ENCODE measurements at regions not wholly inside any gene's neighbourhood (a gene's known extent, or its start where the extent isn't known, plus 50 kb on each side); places are given as distances from the start of the nearest gene placed in this dataset.
"Not testable (repeated sequence)": the region's sequence is repeated elsewhere in the genome, so short reads cannot be mapped to it uniquely, and the experiment has no call there.

DNA sequence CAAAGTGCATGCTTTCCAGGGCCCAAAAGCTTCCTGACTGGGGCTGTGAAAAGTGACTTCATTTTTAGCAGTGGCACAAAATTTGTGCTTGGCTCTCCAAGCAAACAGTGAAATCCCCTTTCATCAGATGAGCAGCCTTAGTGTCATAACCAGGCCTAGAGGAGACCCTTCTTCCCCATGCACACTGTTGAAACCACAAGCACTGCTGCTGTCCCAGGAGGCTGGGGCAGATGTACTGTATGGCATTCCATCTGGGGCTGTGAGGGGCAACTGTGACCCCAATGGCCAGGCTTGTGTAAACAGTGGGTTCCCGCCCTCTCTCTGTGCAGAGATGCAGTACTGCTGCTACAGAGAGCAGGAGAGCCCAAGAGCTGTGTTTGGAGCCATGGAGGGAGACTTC, 184.1 kb downstream of the SPIN4 start:
- not testable (repeated sequence) for H3K4me2 ChIP-seq, H3K9ac ChIP-seq, H3K9me3 ChIP-seq, H4K20me1 ChIP-seq, H3K4me1 ChIP-seq, H3K4me3 ChIP-seq, H3K27me3 ChIP-seq, H3K27ac ChIP-seq, H3K36me3 ChIP-seq

DNA sequence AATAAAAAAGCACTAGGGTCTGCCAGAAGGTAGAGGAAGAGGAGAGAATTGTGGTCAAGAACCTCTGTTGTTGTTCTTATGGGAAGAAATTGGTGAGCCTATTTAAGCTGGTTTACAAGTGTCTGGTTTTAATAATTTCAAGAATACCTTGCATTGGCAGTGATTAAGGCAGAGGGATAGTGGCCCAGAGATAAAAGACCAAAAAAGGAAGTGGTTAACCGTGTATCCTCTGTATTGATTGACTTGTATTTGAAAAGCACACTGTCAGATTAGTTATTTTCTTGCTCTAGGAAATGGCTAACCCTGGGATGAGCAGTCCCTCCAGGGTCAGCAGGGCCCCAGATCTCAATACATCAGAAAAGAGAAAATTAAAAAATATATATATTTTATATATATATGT, 190.1 kb downstream of the SPIN4 start:
- H3K4me2 ChIP-seq, H3K4me3 ChIP-seq, H3K27ac ChIP-seq, H3K4me1 ChIP-seq, H3K9me3 ChIP-seq, H3K36me3 ChIP-seq, H3K27me3 ChIP-seq, H3K9ac ChIP-seq, H4K20me1 ChIP-seq: not testable (repeated sequence)

GRCh38 chrX:63160340-63160739, 190.8 kb downstream of the SPIN4 start:
- H3K4me2 ChIP-seq, H3K27me3 ChIP-seq, H3K4me1 ChIP-seq, H3K4me3 ChIP-seq, H3K9me3 ChIP-seq, H3K36me3 ChIP-seq, H4K20me1 ChIP-seq, H3K27ac ChIP-seq, H3K9ac ChIP-seq: not testable (repeated sequence)

DNA sequence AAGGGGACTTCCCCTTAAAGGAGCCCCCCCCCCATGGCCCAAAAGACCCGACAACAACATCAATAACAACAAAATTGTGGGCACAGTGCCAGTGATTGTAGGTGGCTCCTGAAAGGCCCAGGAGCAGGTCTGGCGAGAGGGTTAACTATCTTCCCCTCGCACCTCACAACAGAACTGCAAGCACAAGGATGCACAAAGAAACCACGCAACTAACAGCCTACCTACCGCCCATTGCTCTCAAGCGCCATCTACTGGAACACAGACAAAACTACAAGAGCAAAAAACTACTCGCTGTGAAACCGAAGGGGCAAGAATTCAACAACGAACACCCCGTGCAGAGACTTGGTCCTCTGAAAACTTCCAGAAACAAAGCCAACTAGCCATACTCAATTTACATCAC, 205.6 kb downstream of the SPIN4 start:
- H4K20me1 ChIP-seq, H3K9ac ChIP-seq, H3K4me1 ChIP-seq, H3K27ac ChIP-seq, H3K36me3 ChIP-seq, H3K27me3 ChIP-seq, H3K9me3 ChIP-seq, H3K4me3 ChIP-seq, H3K4me2 ChIP-seq: not testable (repeated sequence)

DNA sequence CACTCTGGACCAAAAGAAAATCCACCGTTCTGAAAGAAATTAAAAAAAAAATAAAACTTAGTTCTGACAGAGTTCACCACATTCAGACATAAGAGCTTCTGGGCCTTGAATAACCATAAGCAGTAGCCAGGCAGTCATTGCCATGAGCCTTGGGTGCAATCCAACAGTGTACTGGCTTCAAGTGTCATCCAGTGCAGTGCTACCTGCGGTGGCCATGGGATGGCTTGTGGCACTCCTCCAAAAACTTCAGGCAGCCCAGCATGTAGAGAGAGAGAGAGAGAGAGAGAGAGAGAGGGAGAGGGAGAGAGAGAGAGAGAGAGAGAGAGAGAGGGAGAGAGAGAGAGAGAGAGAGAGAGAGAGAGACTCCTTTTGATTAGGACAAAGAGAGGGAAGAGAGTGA, 208.5 kb downstream of the SPIN4 start:
- not testable (repeated sequence) for H3K9ac ChIP-seq, H3K36me3 ChIP-seq, H3K9me3 ChIP-seq, H4K20me1 ChIP-seq, H3K27ac ChIP-seq, H3K27me3 ChIP-seq, H3K4me2 ChIP-seq, H3K4me3 ChIP-seq, H3K4me1 ChIP-seq

DNA sequence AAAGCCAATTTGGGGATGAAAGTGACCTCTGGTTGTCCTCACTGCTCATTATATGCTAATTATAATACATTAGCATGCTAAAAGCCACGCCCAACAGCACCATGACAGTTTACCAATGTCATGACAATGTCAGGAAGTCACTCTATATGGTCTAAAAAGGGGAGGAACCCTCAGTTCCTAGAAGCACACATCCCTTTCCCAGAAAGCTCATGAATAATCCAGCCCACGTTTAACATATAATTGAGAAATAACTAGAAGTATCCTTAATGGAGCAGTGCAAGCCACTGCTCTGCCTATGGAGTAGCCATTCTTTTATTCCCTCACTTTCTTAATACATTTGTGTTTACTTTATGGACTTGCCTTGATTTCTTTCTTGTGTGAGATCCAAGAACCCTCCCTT, 215.3 kb downstream of the SPIN4 start:
- H3K27ac ChIP-seq, H3K4me1 ChIP-seq, H3K9ac ChIP-seq, H3K36me3 ChIP-seq, H4K20me1 ChIP-seq, H3K9me3 ChIP-seq, H3K27me3 ChIP-seq, H3K4me2 ChIP-seq, H3K4me3 ChIP-seq: not testable (repeated sequence)

DNA sequence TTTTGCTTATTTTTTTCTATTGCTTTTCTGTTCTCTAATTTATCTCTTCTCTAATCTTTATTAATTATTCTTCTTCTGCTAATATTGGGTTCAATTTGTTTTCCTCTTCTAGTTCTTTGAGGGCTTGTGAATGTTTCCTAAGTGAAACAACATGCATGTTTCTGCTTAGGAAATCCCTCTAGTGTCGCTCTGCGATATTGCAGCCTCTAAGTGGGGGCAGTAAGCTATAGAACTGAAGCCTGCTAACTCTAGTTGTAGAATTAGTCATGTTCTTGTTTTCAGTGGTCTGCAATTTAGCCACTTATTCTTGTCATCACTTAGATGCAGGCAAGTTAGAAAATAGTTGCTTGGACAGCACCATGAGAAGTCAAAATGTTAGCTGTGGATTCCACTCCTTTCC, 222.6 kb downstream of the SPIN4 start:
- no peaks in the 10 kb centered on the region for H3K36me3 ChIP-seq
- H3K4me1 ChIP-seq, result no peaks in the 10 kb centered on the region
- H3K4me3 ChIP-seq, result no peak overlapping the region
- H3K4me2 ChIP-seq, result no peak overlapping the region
- H3K27me3 ChIP-seq, result no peaks in the 10 kb centered on the region
- no peak overlapping the region for H3K27ac ChIP-seq
- H3K9me3 ChIP-seq, result no peaks in the 10 kb centered on the region; the same call in 1 of the 2 replicates
- no peak overlapping the region for H3K9ac ChIP-seq
- H4K20me1 ChIP-seq, result no peaks in the 10 kb centered on the region
- no peak for TF ChIP-seq Cebpa-rat (IDR thresholded peaks at IDR 0.05)

- Histone ChIP-seq H3K4me2 (no peak overlapping the region), H3K36me3 (no peaks in the 10 kb centered on the region), H3K27me3 (no peaks in the 10 kb centered on the region), H3K9me3 (no peaks in the 10 kb centered on the region), H3K4me1 (no peaks in the 10 kb centered on the region), H3K4me3 (no peak overlapping the region), H3K9ac (no peak overlapping the region), H4K20me1 (no peaks in the 10 kb centered on the region), H3K27ac (no peak overlapping the region)
- TF ChIP-seq Cebpa-rat (IDR thresholded peaks at IDR 0.05), result no peak
These were observed 235.9 kb downstream of the SPIN4 start for GRCh38 chrX:63115196-63115595.

DNA sequence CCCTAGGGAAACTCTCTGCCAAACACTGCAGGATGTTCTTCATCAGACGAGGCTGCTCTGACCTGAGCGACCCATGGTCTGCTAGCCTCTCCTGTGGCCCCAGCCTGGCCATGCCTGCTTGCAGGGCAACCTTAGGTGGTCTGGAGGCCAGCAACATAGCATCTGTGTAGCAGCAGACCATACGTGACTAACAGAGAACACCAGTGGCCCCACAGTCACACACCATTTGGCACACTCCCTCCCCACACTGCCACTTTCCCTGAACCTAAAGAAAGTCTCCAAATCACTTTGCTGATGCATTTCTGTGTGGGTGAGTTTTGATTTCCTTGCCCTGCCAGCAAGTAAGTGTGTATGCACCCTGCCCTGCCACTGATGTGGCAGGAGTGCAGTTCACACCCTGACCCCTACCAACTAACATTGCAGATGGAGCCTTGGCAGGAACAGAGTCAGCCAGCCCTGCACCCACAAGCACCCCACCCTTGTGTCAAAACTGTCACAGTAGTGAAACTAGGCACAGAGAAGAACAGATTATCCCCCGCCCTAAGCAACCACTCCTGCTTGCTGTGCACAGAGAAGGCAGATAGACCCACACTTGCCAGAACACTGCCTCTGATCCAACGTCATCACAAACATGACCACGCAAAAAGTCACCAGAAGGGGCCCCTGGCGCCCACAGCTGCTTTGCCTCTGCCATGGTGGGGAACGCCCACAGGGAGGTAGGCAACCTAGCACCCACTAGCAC, 249.1 kb downstream of the SPIN4 start:
- Histone ChIP-seq H3K9ac (no peak overlapping the region), H3K27ac (no peak overlapping the region), H3K27me3 (no peaks in the 10 kb centered on the region), H3K4me1 (peaks cover 12% of the 10 kb centered on the region; the same call in 1 of the 2 replicates), H3K9me3 (peaks cover 12% of the 10 kb centered on the region), H3K4me2 (no peak overlapping the region), H3K36me3 (no peaks in the 10 kb centered on the region), H3K4me3 (no peak overlapping the region), H4K20me1 (no peaks in the 10 kb centered on the region)
- TF ChIP-seq Cebpa-rat (IDR thresholded peaks at IDR 0.05), result no peak

- Histone ChIP-seq H3K4me1 (no peaks in the 10 kb centered on the region), H3K36me3 (no peaks in the 10 kb centered on the region), H3K27ac (no peak overlapping the region), H3K9me3 (peaks cover 5% of the 10 kb centered on the region; the same call in 1 of the 2 replicates), H3K9ac (no peak overlapping the region), H3K4me2 (no peak overlapping the region), H4K20me1 (no peaks in the 10 kb centered on the region), H3K27me3 (no peaks in the 10 kb centered on the region), H3K4me3 (no peak overlapping the region)
- TF ChIP-seq Cebpa-rat (IDR thresholded peaks at IDR 0.05), result no peak
These were observed 292.9 kb downstream of the SPIN4 start for GRCh38 chrX:63058204-63058603.

DNA sequence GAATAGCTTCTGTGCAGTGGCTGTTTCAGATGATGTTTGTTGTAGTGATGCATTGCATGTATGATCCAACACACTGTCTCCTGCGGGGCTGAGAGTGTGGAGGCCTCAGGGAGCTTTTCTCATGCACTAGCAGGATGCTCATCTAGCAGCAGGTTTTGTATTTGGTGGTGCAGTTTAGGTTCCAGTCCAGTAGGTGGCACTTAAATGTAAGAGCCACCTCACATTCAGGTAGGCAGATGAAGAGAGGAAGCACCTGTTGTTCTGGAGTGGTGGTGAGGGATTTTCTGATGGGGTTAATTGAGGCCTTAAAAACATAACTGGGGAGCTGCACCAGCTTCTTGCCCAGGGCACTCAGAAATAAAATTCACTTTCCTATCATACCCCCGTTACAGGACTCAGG, 300.9 kb downstream of the SPIN4 start:
- no peaks in the 10 kb centered on the region for H3K9me3 ChIP-seq
- no peak for TF ChIP-seq Cebpa-rat (IDR thresholded peaks at IDR 0.05)

More for the DNA sequence above, 300.9 kb downstream of the SPIN4 start:
- Histone ChIP-seq H3K36me3 (no peaks in the 10 kb centered on the region), H3K4me3 (no peak overlapping the region), H3K4me1 (no peaks in the 10 kb centered on the region), H3K27me3 (no peaks in the 10 kb centered on the region), H4K20me1 (no peaks in the 10 kb centered on the region), H3K27ac (no peak overlapping the region), H3K9ac (no peak overlapping the region), H3K4me2 (no peak overlapping the region)

All from BLaER1 (cell line).